ENCODE measurements at regions not wholly inside any gene's neighbourhood (a gene's known extent, or its start where the extent isn't known, plus 50 kb on each side); places are given as distances from the start of the nearest gene placed in this dataset.

DNA sequence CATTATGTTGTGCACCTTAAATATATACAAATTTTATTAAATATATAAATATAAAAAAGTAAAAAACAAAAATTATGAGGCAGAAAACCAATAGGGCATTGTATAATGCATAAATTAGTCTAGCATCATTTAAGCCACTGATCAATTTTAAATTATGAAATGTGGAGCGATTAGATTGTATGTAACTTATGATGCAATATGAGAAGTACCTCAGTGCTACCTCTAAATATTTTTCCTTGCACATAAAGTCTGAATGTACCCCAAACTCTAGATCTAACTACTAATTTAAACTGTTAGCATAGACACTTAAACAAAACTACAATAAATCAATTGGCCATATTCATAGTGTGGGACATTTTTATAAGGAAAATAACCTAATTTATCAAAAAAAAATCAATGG is 1178.5 kb upstream of the MIR17HG start:
- Mint-ChIP-seq H3K36me3 (ENCODE audit: low read depth) (no peaks in the 10 kb centered on the region), H3K4me3 (no peak overlapping the region), H3K27me3 (ENCODE audit: low read depth, poor library complexity) (no peaks in the 10 kb centered on the region), H3K27ac (no peak overlapping the region), H3K4me1 (no peaks in the 10 kb centered on the region), H3K9me3 (no peaks in the 10 kb centered on the region)
- DNase-seq, result no peak
- TF ChIP-seq, protein P1, sequence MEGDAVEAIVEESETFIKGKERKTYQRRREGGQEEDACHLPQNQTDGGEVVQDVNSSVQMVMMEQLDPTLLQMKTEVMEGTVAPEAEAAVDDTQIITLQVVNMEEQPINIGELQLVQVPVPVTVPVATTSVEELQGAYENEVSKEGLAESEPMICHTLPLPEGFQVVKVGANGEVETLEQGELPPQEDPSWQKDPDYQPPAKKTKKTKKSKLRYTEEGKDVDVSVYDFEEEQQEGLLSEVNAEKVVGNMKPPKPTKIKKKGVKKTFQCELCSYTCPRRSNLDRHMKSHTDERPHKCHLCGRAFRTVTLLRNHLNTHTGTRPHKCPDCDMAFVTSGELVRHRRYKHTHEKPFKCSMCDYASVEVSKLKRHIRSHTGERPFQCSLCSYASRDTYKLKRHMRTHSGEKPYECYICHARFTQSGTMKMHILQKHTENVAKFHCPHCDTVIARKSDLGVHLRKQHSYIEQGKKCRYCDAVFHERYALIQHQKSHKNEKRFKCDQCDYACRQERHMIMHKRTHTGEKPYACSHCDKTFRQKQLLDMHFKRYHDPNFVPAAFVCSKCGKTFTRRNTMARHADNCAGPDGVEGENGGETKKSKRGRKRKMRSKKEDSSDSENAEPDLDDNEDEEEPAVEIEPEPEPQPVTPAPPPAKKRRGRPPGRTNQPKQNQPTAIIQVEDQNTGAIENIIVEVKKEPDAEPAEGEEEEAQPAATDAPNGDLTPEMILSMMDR (IDR thresholded peaks at IDR 0.05), result no peak

DNA sequence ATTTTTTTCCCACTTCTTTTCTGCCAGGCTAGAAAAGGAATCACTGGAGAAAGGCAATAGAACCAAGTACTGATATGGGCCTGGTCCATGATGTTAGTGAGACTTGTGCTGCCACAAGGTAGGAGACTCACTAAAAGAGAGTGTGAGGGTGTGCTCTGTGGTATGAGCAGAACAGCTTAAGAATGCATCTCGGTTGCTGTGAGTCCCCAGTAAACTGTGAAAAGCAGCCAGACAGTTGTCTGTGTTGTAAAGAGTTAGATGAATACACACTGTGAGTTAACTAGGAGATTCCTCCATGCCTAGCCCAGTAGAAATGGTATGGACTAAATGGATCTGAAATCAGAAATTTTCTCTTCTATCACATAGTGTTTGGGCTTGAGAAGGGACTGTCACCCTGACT is 1177.3 kb upstream of the MIR17HG start:
- Mint-ChIP-seq H3K36me3 (ENCODE audit: low read depth) (no peaks in the 10 kb centered on the region), H3K4me3 (no peak overlapping the region)
- no peak for DNase-seq

DNA sequence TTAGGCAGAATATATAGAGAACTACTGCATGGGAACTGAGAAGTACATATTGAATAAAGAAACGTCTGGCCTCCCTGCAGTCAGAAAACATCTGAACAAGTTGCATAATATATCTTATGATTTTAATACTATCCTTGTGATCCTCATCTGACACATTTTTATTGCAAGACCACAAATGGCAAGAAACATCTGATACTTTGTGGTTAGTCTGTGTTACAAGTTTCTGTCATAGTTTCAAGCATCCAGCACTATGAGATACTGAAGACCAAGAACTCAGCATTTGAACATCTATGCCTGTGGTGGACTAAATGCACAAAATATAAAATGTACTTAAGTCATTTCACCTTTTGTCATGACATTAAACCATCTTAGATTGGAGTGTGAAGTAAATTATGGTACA is 1175.8 kb upstream of the MIR17HG start:
- Mint-ChIP-seq H3K4me3 (no peak overlapping the region), H3K4me1 (no peaks in the 10 kb centered on the region), H3K27ac (no peak overlapping the region), H3K27me3 (ENCODE audit: low read depth, poor library complexity) (no peaks in the 10 kb centered on the region), H3K9me3 (no peaks in the 10 kb centered on the region), H3K36me3 (ENCODE audit: low read depth) (no peaks in the 10 kb centered on the region)
- TF ChIP-seq, protein P1 (IDR thresholded peaks at IDR 0.05), result no peak
- no peak for DNase-seq

More for the DNA sequence above, 1177.3 kb upstream of the MIR17HG start:
- H3K9me3 Mint-ChIP-seq, result no peaks in the 10 kb centered on the region
- TF ChIP-seq, protein P1 (IDR thresholded peaks at IDR 0.05), result no peak
- H3K27me3 Mint-ChIP-seq (ENCODE audit: low read depth, poor library complexity), result no peaks in the 10 kb centered on the region
- no peak overlapping the region for H3K27ac Mint-ChIP-seq
- no peaks in the 10 kb centered on the region for H3K4me1 Mint-ChIP-seq

DNA sequence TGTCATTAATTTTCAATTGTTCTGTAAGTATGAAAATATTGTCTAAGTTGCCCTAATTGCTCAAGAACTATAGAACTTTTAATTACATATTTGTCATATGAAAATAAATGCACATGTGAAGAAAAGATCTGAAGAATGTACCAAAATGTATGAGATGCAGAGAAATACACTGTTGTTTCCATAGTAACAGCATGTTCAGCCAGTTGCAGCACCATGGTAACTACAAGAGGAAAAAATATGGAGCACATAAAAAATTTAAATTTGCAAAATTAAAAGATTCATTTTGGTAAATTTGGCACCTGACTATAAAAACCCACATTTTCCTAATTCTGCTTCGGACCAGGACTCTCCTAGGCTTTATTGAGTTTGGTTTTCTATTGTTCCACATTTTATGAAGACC is 1170.0 kb upstream of the MIR17HG start:
- TF ChIP-seq, protein P1 (IDR thresholded peaks at IDR 0.05), result no peak

DNA sequence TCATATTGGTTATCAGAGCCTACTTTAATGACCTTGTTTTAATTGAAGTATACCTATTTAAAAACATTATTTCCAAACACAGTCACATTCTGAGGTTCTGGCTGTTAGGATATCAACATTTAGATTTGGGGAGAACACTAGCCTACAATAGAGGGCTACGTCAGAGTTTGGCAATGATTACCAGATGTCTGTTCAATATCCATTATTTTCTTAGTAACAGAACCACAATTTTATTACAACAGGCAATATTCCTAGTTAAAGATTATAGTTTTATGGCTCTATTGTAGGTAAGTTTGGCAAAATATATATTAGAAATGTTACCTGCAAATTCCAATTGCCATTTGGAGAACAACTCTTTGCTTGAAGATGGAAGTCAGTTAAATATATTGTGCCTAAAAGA is 1163.1 kb upstream of the MIR17HG start:
- DNase-seq, result no peak
- Mint-ChIP-seq H3K4me1 (no peaks in the 10 kb centered on the region), H3K27me3 (ENCODE audit: low read depth, poor library complexity) (no peaks in the 10 kb centered on the region), H3K9me3 (no peaks in the 10 kb centered on the region), H3K27ac (no peak overlapping the region), H3K4me3 (no peak overlapping the region), H3K36me3 (ENCODE audit: low read depth) (no peaks in the 10 kb centered on the region)
- TF ChIP-seq, protein P1 (IDR thresholded peaks at IDR 0.05), result no peak

More for the DNA sequence above, 1170.0 kb upstream of the MIR17HG start:
- Mint-ChIP-seq H3K27me3 (ENCODE audit: low read depth, poor library complexity) (no peaks in the 10 kb centered on the region), H3K36me3 (ENCODE audit: low read depth) (no peaks in the 10 kb centered on the region), H3K27ac (no peak overlapping the region), H3K4me3 (no peak overlapping the region), H3K4me1 (no peaks in the 10 kb centered on the region), H3K9me3 (no peaks in the 10 kb centered on the region)
- no peak for DNase-seq

DNA sequence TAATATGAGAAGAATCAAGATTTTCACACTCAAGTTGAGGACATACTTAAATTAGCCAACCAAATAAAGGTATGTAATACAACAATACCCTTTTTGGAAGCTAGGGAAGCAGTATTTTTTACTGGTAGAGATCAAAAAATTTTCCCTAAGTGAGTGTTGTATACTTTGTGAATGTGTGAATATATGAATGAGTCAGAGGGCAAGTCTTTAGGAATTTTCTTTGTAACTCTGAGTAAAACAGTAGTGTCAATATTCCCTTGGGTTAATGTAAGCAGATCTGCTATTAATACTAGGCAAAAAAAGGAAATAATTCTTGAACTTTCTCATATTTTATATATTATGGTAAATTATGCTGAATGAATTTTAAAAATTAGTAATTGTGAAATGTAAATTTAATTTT is 1161.8 kb upstream of the MIR17HG start:
- H3K27ac Mint-ChIP-seq, result no peak overlapping the region
- no peaks in the 10 kb centered on the region for H3K27me3 Mint-ChIP-seq (ENCODE audit: low read depth, poor library complexity)
- no peaks in the 10 kb centered on the region for H3K36me3 Mint-ChIP-seq (ENCODE audit: low read depth)
- TF ChIP-seq, protein P1 (IDR thresholded peaks at IDR 0.05), result no peak
- H3K9me3 Mint-ChIP-seq, result no peaks in the 10 kb centered on the region
- H3K4me1 Mint-ChIP-seq, result no peaks in the 10 kb centered on the region
- no peak for DNase-seq
- H3K4me3 Mint-ChIP-seq, result no peak overlapping the region
